Thoracic aorta (tissue), 2 donors: ENCODE measurements at regions not wholly inside any gene's neighbourhood (a gene's known extent, or its start where the extent isn't known, plus 50 kb on each side); places are given as distances from the start of the nearest gene placed in this dataset.

Experiments used
- ATAC-seq: fragments of 150-250 bp; one replicate; pipeline ENCODE4 v1.8.0; 2017; ENCODE audit warnings: low read depth; ENCODE audit not compliant: insufficient number of reproducible peaks, low FRiP score
- DNase-seq: peaks from one replicate; pipeline ENCODE4 v3.0.0-alpha.2; 2020; ENCODE audit warnings: low spot score
- H3K27ac ChIP-seq, 2 donors: fragments of 200-600 bp; sonication (generic); 1 replicate in 1 of 2; 2 replicates in 1 of 2; pipeline ENCODE4 v1.5.1; 2016; ENCODE audit warnings: mild to moderate bottlenecking in 2 of 2, moderate library complexity in 2 of 2
- H3K27me3 ChIP-seq: fragments of 200-600 bp; sonication (generic); replicated peaks from 2 replicates; pipeline ENCODE4 v1.6.0; 2016; ENCODE audit warnings: mild to moderate bottlenecking; ENCODE audit not compliant: insufficient read depth
- H3K36me3 ChIP-seq: fragments of 200-600 bp; sonication (generic); one replicate; pipeline ENCODE4 v1.5.1; 2016
- H3K4me1 ChIP-seq, 2 donors: fragments of 200-600 bp; sonication (generic); 1 replicate in 1 of 2; 2 replicates in 1 of 2; pipeline versions ENCODE4 v1.5.1 to v1.6.0; 2016; ENCODE audit warnings: low read depth in 2 of 2, mild to moderate bottlenecking in 1 of 2; ENCODE audit not compliant: control insufficient read depth in 1 of 2
- H3K4me3 ChIP-seq: fragments of 200-600 bp; sonication (generic); 2 replicates; pipeline ENCODE4 v1.5.1; 2016; ENCODE audit warnings: mild to moderate bottlenecking
- H3K9me3 ChIP-seq: fragments of 200-600 bp; sonication (generic); 2 replicates; pipeline ENCODE4 v1.5.1; 2016
- TF ChIP-seq, protein P1 (sequence below): fragments of 200-600 bp; sonication (generic); IDR thresholded peaks from one replicate; pipeline ENCODE4 v1.5.1; 2019; ENCODE audit warnings: antibody characterized with exemption

DNA sequence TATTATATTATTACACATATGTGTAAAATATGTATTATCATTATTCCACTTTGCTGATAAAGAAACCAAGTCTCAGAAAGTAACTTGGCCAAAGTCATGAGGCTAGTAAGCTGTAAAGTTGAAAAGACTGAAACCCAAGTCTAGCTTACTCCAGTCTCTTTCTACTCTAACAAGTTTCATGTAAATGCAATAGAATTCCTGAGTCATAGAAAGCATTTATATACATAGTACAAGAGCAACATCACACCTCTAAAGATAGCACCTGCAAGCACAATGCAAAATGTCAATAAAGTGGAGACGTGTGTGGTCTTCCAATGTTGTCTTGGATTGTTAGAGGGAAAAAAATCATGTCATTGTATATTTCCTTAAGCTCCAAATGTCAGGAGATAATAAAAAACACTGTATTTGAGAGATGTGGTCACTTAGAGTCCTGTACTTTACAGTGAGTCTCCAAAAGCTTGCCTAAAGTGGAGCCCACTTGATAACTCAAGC lies 430.3 kb upstream of the NRP1 start:
- no peak for DNase-seq
- no peaks in the 10 kb centered on the region for H3K4me1 ChIP-seq
- H3K27ac ChIP-seq: no peak overlapping the region
- H3K9me3 ChIP-seq: no peaks in the 10 kb centered on the region
- TF ChIP-seq, protein P1, sequence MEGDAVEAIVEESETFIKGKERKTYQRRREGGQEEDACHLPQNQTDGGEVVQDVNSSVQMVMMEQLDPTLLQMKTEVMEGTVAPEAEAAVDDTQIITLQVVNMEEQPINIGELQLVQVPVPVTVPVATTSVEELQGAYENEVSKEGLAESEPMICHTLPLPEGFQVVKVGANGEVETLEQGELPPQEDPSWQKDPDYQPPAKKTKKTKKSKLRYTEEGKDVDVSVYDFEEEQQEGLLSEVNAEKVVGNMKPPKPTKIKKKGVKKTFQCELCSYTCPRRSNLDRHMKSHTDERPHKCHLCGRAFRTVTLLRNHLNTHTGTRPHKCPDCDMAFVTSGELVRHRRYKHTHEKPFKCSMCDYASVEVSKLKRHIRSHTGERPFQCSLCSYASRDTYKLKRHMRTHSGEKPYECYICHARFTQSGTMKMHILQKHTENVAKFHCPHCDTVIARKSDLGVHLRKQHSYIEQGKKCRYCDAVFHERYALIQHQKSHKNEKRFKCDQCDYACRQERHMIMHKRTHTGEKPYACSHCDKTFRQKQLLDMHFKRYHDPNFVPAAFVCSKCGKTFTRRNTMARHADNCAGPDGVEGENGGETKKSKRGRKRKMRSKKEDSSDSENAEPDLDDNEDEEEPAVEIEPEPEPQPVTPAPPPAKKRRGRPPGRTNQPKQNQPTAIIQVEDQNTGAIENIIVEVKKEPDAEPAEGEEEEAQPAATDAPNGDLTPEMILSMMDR: no peak
- no peaks in the 10 kb centered on the region for H3K36me3 ChIP-seq
- H3K4me3 ChIP-seq: no peak overlapping the region
- ATAC-seq: no peak
- H3K27me3 ChIP-seq: no peaks in the 10 kb centered on the region

DNA sequence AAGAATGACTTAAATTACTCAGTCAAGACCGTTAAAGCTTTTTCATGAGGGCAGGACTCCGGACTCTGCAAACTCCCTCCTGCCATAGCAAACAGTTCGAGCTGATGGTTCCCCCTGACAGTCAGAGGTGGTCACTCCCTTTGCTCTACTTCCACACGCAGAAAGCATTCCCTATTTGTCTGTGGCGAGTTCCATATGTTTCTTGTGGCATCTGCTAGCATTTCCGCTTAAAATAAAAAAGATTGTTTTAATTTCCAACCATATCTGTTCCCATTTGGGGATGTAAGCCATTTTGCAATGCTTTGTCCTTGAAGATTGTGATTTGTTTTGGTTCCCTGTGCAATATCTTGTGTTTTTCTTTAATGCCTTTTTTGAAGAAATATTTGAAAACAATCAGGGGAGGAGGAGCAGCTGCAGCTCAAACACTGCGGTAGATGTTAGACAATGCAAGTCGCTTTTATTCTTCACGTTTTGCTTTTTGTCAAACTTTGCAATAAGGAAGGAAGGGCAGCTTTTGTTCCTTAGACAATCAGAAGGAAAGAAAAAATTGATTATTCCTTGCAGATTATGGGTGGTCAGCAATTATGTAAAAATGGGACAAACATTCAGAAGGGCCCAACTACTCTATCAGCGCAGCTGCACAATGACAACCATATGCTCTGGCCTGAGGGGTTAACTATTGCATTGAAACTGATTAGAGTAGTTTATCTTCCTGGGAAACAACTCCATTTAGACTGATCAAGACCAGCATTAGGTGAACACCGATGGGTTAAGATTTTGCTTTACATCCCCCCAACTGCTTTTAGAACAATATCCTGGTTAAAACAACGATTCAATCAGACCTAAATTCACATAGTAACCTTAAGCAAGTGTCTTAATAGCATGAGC lies 425.8 kb upstream of the NRP1 start:
- DNase-seq (no peak), ATAC-seq (no peak)
- TF ChIP-seq, protein P1: no peak
- Histone ChIP-seq H3K27ac (no peak overlapping the region), H3K4me1 (no peaks in the 10 kb centered on the region), H3K4me3 (no peak overlapping the region), H3K9me3 (no peaks in the 10 kb centered on the region), H3K27me3 (no peaks in the 10 kb centered on the region), H3K36me3 (no peaks in the 10 kb centered on the region)

- Histone ChIP-seq H3K9me3 (no peaks in the 10 kb centered on the region), H3K36me3 (no peaks in the 10 kb centered on the region), H3K27me3 (no peaks in the 10 kb centered on the region), H3K4me3 (no peak overlapping the region), H3K27ac (no peak overlapping the region), H3K4me1 (no peaks in the 10 kb centered on the region)
- TF ChIP-seq, protein P1: no peak
- no peak for ATAC-seq
- DNase-seq: no peak
These were observed 424.7 kb upstream of the NRP1 start for GRCh38 chr10:33759191-33759590.

DNA sequence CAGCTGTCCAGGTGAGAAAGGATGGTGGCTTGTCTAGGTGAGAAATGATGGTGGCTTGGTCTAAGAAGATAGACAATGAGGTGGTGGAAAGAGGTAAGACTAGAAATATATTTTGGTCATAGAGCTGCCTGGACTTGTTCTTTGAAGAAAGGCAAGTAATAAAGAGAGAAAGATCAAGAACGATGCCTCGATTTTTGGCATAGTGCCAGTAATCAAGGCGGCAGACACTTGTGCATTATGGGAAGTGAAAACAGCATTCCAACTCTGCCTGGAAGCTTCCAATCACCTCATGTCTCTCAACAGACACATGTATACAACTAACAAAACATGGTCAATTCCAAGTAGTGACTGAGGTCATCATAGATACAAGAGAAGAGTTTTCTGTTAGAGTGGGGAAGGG lies 423.8 kb upstream of the NRP1 start:
- DNase-seq (no peak), ATAC-seq (no peak)
- Histone ChIP-seq H3K4me3 (no peak overlapping the region), H3K4me1 (no peaks in the 10 kb centered on the region), H3K27me3 (no peaks in the 10 kb centered on the region), H3K27ac (no peak overlapping the region), H3K36me3 (no peaks in the 10 kb centered on the region), H3K9me3 (no peaks in the 10 kb centered on the region)
- TF ChIP-seq, protein P1: no peak

DNA sequence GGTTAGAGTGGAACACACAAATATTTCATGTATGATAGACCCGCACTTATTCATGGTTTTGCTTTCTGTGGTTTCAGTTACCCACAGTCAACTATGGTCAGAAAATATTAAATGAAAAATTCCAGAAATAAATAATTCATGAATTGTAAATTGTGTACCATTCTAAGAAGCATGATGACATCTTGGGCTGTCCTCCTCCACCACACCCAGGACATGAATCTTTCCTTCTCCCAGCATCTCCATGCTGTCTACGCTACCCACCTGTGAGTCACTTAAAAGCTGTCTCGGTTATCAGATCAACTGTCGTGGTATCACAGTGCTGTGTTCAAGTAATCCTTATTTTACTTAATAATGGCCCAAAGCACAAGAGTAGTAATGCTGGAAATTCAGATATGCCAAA lies 419.6 kb upstream of the NRP1 start:
- ATAC-seq: no peak
- TF ChIP-seq, protein P1: no peak
- H3K36me3 ChIP-seq: no peaks in the 10 kb centered on the region

More for the DNA sequence above, 419.6 kb upstream of the NRP1 start:
- no peak for DNase-seq
- Histone ChIP-seq H3K27ac (no peak overlapping the region), H3K27me3 (no peaks in the 10 kb centered on the region), H3K9me3 (no peaks in the 10 kb centered on the region), H3K4me3 (no peak overlapping the region), H3K4me1 (peaks cover 0 to 7% of the 10 kb centered on the region in 2 donors)
